ENCODE measurements at regions not wholly inside any gene's neighbourhood (a gene's known extent, or its start where the extent isn't known, plus 50 kb on each side); places are given as distances from the start of the nearest gene placed in this dataset.

DNA sequence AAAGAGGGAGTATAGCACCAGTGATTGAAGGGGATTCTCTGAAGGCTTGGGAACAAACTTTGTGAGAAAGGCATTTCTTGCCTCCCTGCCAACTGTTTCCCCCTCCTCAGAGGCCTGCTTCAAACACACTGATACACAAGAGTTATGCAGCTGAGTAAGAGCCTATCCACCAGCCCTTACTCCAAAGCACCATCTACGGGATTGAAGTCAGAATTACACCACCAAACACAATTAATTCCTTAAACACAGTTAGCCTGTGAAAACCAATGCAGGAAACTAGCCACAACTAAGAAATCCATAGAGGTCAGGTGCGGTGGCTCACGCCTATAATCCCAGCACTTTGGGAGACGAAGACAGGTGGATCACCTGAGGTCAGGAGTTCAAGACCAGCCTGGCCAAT, 138.3 kb downstream of the SHCBP1 start:
- DNase-seq (ENCODE audit: low read depth, low spot score) (no peak), FAIRE-seq (no peak)
- H3K79me2 ChIP-seq (ENCODE audit: control insufficient read depth, insufficient read depth, low read length): no peaks in the 10 kb centered on the region
- no peak overlapping the region for H3K9ac ChIP-seq (replicated peaks; ENCODE audit: extremely low read depth, insufficient read depth, low read length)
- no peak for TF ChIP-seq POLR2AphosphoS5 (IDR thresholded peaks at IDR 0.05; ENCODE audit: insufficient read depth, low read depth, low read length)
- TF ChIP-seq, protein P1, sequence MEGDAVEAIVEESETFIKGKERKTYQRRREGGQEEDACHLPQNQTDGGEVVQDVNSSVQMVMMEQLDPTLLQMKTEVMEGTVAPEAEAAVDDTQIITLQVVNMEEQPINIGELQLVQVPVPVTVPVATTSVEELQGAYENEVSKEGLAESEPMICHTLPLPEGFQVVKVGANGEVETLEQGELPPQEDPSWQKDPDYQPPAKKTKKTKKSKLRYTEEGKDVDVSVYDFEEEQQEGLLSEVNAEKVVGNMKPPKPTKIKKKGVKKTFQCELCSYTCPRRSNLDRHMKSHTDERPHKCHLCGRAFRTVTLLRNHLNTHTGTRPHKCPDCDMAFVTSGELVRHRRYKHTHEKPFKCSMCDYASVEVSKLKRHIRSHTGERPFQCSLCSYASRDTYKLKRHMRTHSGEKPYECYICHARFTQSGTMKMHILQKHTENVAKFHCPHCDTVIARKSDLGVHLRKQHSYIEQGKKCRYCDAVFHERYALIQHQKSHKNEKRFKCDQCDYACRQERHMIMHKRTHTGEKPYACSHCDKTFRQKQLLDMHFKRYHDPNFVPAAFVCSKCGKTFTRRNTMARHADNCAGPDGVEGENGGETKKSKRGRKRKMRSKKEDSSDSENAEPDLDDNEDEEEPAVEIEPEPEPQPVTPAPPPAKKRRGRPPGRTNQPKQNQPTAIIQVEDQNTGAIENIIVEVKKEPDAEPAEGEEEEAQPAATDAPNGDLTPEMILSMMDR (IDR thresholded peaks at IDR 0.05; ENCODE audit: extremely low read depth in 1 of 2, insufficient read depth in 1 of 2, low read depth in 1 of 2, low read length in 2 of 2): no peak
- no peak for TF ChIP-seq GATA2 (IDR thresholded peaks at IDR 0.05; ENCODE audit: insufficient read depth, insufficient read length, low read depth, low read length)
- TF ChIP-seq MYC (IDR thresholded peaks at IDR 0.05; ENCODE audit: low read depth, low read length): no peak
- no peaks in the 10 kb centered on the region for H3K9me1 ChIP-seq (replicated peaks; ENCODE audit: control insufficient read depth, extremely low read depth, insufficient read depth, low read length)
- no TSS peak for BruUV-seq (replicated peaks)
- no peak overlapping the region for H3K4me3 ChIP-seq (replicated peaks in 1 of 3; ENCODE audit: insufficient read depth in 1 of 3, low read depth in 1 of 3, low read length in 3 of 3)
- ChIA-PET CTCF (interaction anchor here (0.7 kb wide), 1 partner anchor 15 kb away, joined by 3 read pairs; no protein-coding TSS in a partner anchor), POLR2A (no interaction called here)
- H4K20me1 ChIP-seq (replicated peaks; ENCODE audit: control insufficient read depth, extremely low read depth, insufficient read depth, low read length): no peaks in the 10 kb centered on the region
- H3K9me3 ChIP-seq (replicated peaks; ENCODE audit: control insufficient read depth, insufficient read depth, low read length): peaks cover 2% of the 10 kb centered on the region
- intact Hi-C loops (cut with micrococcal nuclease) (no loop called here), dilution Hi-C loops (cut with MboI; ENCODE audit: extremely low pct_ligation_motif_present, low sequenced_read_pairs) (no loop called here)
- no peak overlapping the region for H3K27ac ChIP-seq (ENCODE audit: insufficient read depth, low read depth, low read length)
- no peaks in the 10 kb centered on the region for H3K36me3 ChIP-seq (ENCODE audit: control insufficient read depth in 2 of 2, extremely low read depth in 1 of 2, insufficient read depth in 2 of 2, low read length in 2 of 2)
- no peak overlapping the region for H2AFZ ChIP-seq (ENCODE audit: low read depth, low read length)
- H3K27me3 ChIP-seq (ENCODE audit: control insufficient read depth in 2 of 2, insufficient read depth in 2 of 2, low read length in 2 of 2): no peaks in the 10 kb centered on the region
- no peak overlapping the region for H3K4me2 ChIP-seq (ENCODE audit: insufficient read depth, low read length)
- no peaks in the 10 kb centered on the region for H3K4me1 ChIP-seq (ENCODE audit: control insufficient read depth, extremely low read depth, insufficient read depth, low read length)

DNA sequence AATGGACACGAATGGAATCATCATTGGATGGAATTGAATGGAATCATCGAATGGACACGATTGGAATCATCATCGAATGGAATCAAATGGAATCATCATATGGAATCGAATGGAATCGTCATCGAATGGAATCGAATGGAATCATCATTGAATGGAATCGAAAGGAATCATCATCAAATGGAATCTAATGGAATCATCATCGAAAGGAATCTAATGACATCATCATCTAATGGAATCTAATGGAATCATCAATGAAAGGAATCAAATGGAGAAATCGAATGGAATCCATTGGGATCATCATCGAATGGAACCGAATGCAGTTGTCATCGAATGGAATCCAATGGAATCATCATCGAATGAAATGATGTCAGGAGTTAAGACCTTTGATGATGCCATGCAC, 154.9 kb downstream of the SHCBP1 start:
- intact Hi-C loops (cut with micrococcal nuclease): no loop called here
- no peaks in the 10 kb centered on the region for H3K4me1 ChIP-seq (ENCODE audit: control insufficient read depth, extremely low read depth, insufficient read depth, low read length)

More for the DNA sequence above, 154.9 kb downstream of the SHCBP1 start:
- no peak for TF ChIP-seq FOS (IDR thresholded peaks at IDR 0.05; ENCODE audit: borderline replicate concordance, insufficient read depth, low read length)
- no peak for TF ChIP-seq POLR2AphosphoS5 (IDR thresholded peaks at IDR 0.05; ENCODE audit: insufficient read depth, low read depth, low read length)
- TF ChIP-seq MYC (IDR thresholded peaks at IDR 0.05; ENCODE audit: low read depth, low read length): no peak
- TF ChIP-seq GATA2 (IDR thresholded peaks at IDR 0.05; ENCODE audit: insufficient read depth, insufficient read length, low read depth, low read length): no peak
- TF ChIP-seq, protein P1 (IDR thresholded peaks at IDR 0.05; ENCODE audit: extremely low read depth in 1 of 2, insufficient read depth in 1 of 2, low read depth in 1 of 2, low read length in 2 of 2): no peak
- TF ChIP-seq POLR2A (IDR thresholded peaks at IDR 0.05; ENCODE audit: low read depth, low read length): no peak
- TF ChIP-seq, protein P2, sequence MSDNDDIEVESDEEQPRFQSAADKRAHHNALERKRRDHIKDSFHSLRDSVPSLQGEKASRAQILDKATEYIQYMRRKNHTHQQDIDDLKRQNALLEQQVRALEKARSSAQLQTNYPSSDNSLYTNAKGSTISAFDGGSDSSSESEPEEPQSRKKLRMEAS (IDR thresholded peaks at IDR 0.05; ENCODE audit: insufficient read depth, insufficient read length): no peak
- TF ChIP-seq EZH2 (IDR thresholded peaks at IDR 0.05; ENCODE audit: borderline replicate concordance, low read depth, low read length, severe bottlenecking): no peak
- no peak for TF ChIP-seq JUN (IDR thresholded peaks at IDR 0.05; ENCODE audit: borderline replicate concordance, insufficient read depth, insufficient read length, low read depth)
- no peaks in the 10 kb centered on the region for H3K36me3 ChIP-seq (ENCODE audit: control insufficient read depth in 2 of 2, extremely low read depth in 1 of 2, insufficient read depth in 2 of 2, low read length in 2 of 2)
- no peaks in the 10 kb centered on the region for H3K9me1 ChIP-seq (replicated peaks; ENCODE audit: control insufficient read depth, extremely low read depth, insufficient read depth, low read length)
- dilution Hi-C loops (cut with MboI; ENCODE audit: extremely low pct_ligation_motif_present, low sequenced_read_pairs): no loop called here
- H3K9ac ChIP-seq (replicated peaks; ENCODE audit: extremely low read depth, insufficient read depth, low read length): no peak overlapping the region
- H3K9me3 ChIP-seq (replicated peaks; ENCODE audit: control insufficient read depth, insufficient read depth, low read length): peaks cover 9% of the 10 kb centered on the region
- DNase-seq (ENCODE audit: low read depth, low spot score) (no peak), FAIRE-seq (no peak)
- ChIA-PET POLR2A (no interaction called here), CTCF (no interaction called here)
- H3K79me2 ChIP-seq (ENCODE audit: control insufficient read depth, insufficient read depth, low read length): no peaks in the 10 kb centered on the region
- H3K27ac ChIP-seq (ENCODE audit: insufficient read depth, low read depth, low read length): no peak overlapping the region
- no TSS peak for BruUV-seq (replicated peaks)
- no peaks in the 10 kb centered on the region for H4K20me1 ChIP-seq (replicated peaks; ENCODE audit: control insufficient read depth, extremely low read depth, insufficient read depth, low read length)
- no peak overlapping the region for H3K4me3 ChIP-seq (replicated peaks in 1 of 3; ENCODE audit: insufficient read depth in 1 of 3, low read depth in 1 of 3, low read length in 3 of 3)
- H2AFZ ChIP-seq (ENCODE audit: low read depth, low read length): no peak overlapping the region
- no peak overlapping the region for H3K4me2 ChIP-seq (ENCODE audit: insufficient read depth, low read length)
- H3K27me3 ChIP-seq (ENCODE audit: control insufficient read depth in 2 of 2, insufficient read depth in 2 of 2, low read length in 2 of 2): no peaks in the 10 kb centered on the region
